HepG2 (cell line): ENCODE measurements at regions not wholly inside any gene's neighbourhood (a gene's known extent, or its start where the extent isn't known, plus 50 kb on each side); places are given as distances from the start of the nearest gene placed in this dataset.

ENCODE experiments used
- ADNP ChIP-seq: sonication (generic); formaldehyde crosslinking; IDR thresholded peaks from 2 replicates; pipeline ENCODE4 v1.4.0; 2020; ENCODE audit warnings: missing genetic modification reagents
- CBFB ChIP-seq: sonication (generic); formaldehyde crosslinking; IDR thresholded peaks from 2 replicates; pipeline ENCODE4 v1.4.0; 2020; ENCODE audit warnings: missing genetic modification reagents
- CTCF ChIP-seq: sonication (generic); formaldehyde crosslinking; IDR thresholded peaks from 2 replicates; pipeline ENCODE4 v1.5.0; 2020; ENCODE audit warnings: mild to moderate bottlenecking, missing genetic modification reagents, moderate library complexity
- EP300 ChIP-seq, 3 experiments: sonication (generic) in 1 of 3; formaldehyde crosslinking in 1 of 3; IDR thresholded peaks; 2 replicates each; pipeline versions ENCODE4 v1.5.1 to v1.6.1; 2011 to 2020; ENCODE audit warnings: low read depth in 2 of 3, low read length in 2 of 3, borderline replicate concordance in 1 of 3, improper control_type of control experiment in 1 of 3, mild to moderate bottlenecking in 1 of 3, missing genetic modification reagents in 1 of 3, moderate library complexity in 1 of 3
- EZH2 ChIP-seq: conservative IDR thresholded peaks from 2 replicates; pipeline ENCODE4 v1.6.1; 2012; ENCODE audit warnings: mild to moderate bottlenecking, low read depth, low read length, moderate library complexity
- MZF1 ChIP-seq: sonication (generic); formaldehyde crosslinking; IDR thresholded peaks from 2 replicates; pipeline ENCODE4 v1.8.1; 2023; ENCODE audit warnings: mild to moderate bottlenecking, missing genetic modification reagents, borderline replicate concordance
- POLR2AphosphoS5 ChIP-seq: IDR thresholded peaks from 2 replicates; pipeline ENCODE4 v1.6.1; 2012; ENCODE audit warnings: low read depth, low read length
- RAD51 ChIP-seq: fragments of 450-650 bp; IDR thresholded peaks from 2 replicates; pipeline ENCODE4 v1.6.1; 2016; ENCODE audit warnings: borderline replicate concordance
- RBAK ChIP-seq: sonication (generic); formaldehyde crosslinking; IDR thresholded peaks from 2 replicates; pipeline ENCODE4 v1.5.1; 2020; ENCODE audit warnings: mild to moderate bottlenecking, missing genetic modification reagents
- RXRA ChIP-seq: sonication (generic); formaldehyde crosslinking; IDR thresholded peaks from 2 replicates; pipeline ENCODE4 v1.5.1; 2020; ENCODE audit warnings: missing genetic modification reagents
- TEAD2 ChIP-seq: sonication (generic); formaldehyde crosslinking; IDR thresholded peaks from 2 replicates; pipeline ENCODE4 v1.9.0; 2021; ENCODE audit warnings: missing genetic modification reagents
- ZNF24 ChIP-seq: fragments of 450-650 bp; IDR thresholded peaks from 2 replicates; pipeline ENCODE4 v1.6.1; 2017; ENCODE audit warnings: antibody characterized with exemption, mild to moderate bottlenecking
- TF ChIP-seq, protein P1 (sequence below): sonication (generic); formaldehyde crosslinking; IDR thresholded peaks from 2 replicates; pipeline ENCODE4 v1.4.0; 2020; ENCODE audit warnings: low read depth, missing genetic modification reagents
- TF ChIP-seq, protein P2 (sequence below): sonication (generic); formaldehyde crosslinking; IDR thresholded peaks from 2 replicates; pipeline ENCODE4 v1.4.0; 2020; ENCODE audit warnings: missing genetic modification reagents

GRCh38 chr21:43284700-43285099 lies 115.9 kb downstream of the CRYAA start:
- TF ChIP-seq TEAD2: no peak
- TF ChIP-seq ADNP (CRISPR knock-in tag): no peak
- no peak for TF ChIP-seq CTCF (CRISPR knock-in tag)
- TF ChIP-seq RAD51: no peak
- TF ChIP-seq RBAK: no peak
- no peak for TF ChIP-seq EP300 (IDR thresholded peaks at IDR 0.05; ENCODE audit: low read depth in 2 of 2, low read length in 2 of 2)
- no peak for TF ChIP-seq EP300 (CRISPR knock-in tag; IDR thresholded peaks at IDR 0.05; ENCODE audit: borderline replicate concordance)
- no peak for TF ChIP-seq MZF1 (CRISPR knock-in tag)
- TF ChIP-seq ZNF24: no peak
- TF ChIP-seq POLR2AphosphoS5: no peak
- TF ChIP-seq RXRA: no peak
- TF ChIP-seq, protein P1, sequence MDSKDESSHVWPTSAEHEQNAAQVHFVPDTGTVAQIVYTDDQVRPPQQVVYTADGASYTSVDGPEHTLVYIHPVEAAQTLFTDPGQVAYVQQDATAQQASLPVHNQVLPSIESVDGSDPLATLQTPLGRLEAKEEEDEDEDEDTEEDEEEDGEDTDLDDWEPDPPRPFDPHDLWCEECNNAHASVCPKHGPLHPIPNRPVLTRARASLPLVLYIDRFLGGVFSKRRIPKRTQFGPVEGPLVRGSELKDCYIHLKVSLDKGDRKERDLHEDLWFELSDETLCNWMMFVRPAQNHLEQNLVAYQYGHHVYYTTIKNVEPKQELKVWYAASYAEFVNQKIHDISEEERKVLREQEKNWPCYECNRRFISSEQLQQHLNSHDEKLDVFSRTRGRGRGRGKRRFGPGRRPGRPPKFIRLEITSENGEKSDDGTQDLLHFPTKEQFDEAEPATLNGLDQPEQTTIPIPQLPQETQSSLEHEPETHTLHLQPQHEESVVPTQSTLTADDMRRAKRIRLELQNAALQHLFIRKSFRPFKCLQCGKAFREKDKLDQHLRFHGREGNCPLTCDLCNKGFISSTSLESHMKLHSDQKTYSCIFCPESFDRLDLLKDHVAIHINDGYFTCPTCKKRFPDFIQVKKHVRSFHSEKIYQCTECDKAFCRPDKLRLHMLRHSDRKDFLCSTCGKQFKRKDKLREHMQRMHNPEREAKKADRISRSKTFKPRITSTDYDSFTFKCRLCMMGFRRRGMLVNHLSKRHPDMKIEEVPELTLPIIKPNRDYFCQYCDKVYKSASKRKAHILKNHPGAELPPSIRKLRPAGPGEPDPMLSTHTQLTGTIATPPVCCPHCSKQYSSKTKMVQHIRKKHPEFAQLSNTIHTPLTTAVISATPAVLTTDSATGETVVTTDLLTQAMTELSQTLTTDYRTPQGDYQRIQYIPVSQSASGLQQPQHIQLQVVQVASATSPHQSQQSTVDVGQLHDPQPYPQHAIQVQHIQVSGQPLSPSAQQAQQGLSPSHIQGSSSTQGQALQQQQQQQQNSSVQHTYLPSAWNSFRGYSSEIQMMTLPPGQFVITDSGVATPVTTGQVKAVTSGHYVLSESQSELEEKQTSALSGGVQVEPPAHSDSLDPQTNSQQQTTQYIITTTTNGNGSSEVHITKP (CRISPR knock-in tag): no peak
- TF ChIP-seq CBFB: no peak
- TF ChIP-seq, protein P2, sequence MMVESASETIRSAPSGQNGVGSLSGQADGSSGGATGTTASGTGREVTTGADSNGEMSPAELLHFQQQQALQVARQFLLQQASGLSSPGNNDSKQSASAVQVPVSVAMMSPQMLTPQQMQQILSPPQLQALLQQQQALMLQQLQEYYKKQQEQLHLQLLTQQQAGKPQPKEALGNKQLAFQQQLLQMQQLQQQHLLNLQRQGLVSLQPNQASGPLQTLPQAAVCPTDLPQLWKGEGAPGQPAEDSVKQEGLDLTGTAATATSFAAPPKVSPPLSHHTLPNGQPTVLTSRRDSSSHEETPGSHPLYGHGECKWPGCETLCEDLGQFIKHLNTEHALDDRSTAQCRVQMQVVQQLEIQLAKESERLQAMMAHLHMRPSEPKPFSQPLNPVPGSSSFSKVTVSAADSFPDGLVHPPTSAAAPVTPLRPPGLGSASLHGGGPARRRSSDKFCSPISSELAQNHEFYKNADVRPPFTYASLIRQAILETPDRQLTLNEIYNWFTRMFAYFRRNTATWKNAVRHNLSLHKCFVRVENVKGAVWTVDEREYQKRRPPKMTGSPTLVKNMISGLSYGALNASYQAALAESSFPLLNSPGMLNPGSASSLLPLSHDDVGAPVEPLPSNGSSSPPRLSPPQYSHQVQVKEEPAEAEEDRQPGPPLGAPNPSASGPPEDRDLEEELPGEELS (CRISPR knock-in tag): no peak
- TF ChIP-seq EZH2: no peak
